ENCODE measurements at regions not wholly inside any gene's neighbourhood (a gene's known extent, or its start where the extent isn't known, plus 50 kb on each side); places are given as distances from the start of the nearest gene placed in this dataset.

GRCh38 chr11:105492010-105492409 is 117.9 kb upstream of the GRIA4 start:
- no peak for TF ChIP-seq SIN3A (IDR thresholded peaks at IDR 0.05; ENCODE audit: borderline replicate concordance, insufficient read depth, low read depth, low read length)
- TF ChIP-seq CTCF (IDR thresholded peaks at IDR 0.05): no peak
- TF ChIP-seq POLR2AphosphoS5 (IDR thresholded peaks at IDR 0.05; ENCODE audit: low read depth, low read length): no peak
